IMR-90 (cell line): ENCODE measurements at regions not wholly inside any gene's neighbourhood (a gene's known extent, or its start where the extent isn't known, plus 50 kb on each side); places are given as distances from the start of the nearest gene placed in this dataset.

Source experiments
- CTCF ChIP-seq: conservative IDR thresholded peaks from 2 replicates; pipeline ENCODE4 v1.5.1; 2012; ENCODE audit warnings: mild to moderate bottlenecking, low read depth, low read length, improper control_type of control experiment
- MAFK ChIP-seq: IDR thresholded peaks from 2 replicates; pipeline ENCODE4 v1.6.1; 2012; ENCODE audit warnings: low read depth, low read length, improper control_type of control experiment
- MAZ ChIP-seq: IDR thresholded peaks from 2 replicates; pipeline ENCODE4 v1.6.1; 2012; ENCODE audit warnings: low read depth, mild to moderate bottlenecking, low read length, improper control_type of control experiment, moderate library complexity, borderline replicate concordance
- MXI1 ChIP-seq: IDR thresholded peaks from 2 replicates; pipeline ENCODE4 v1.6.1; 2012; ENCODE audit warnings: low read depth, mild to moderate bottlenecking, low read length, moderate library complexity, borderline replicate concordance
- POLR2A ChIP-seq: IDR thresholded peaks from 2 replicates; pipeline ENCODE4 v1.6.1; 2012; ENCODE audit warnings: mild to moderate bottlenecking, low read depth, low read length
- RAD21 ChIP-seq: IDR thresholded peaks from 2 replicates; pipeline ENCODE4 v1.6.1; 2012; ENCODE audit warnings: low read length, improper control_type of control experiment
- TF ChIP-seq, protein P1 (sequence below): fragments of 150-350 bp; IDR thresholded peaks from 2 replicates; pipeline ENCODE4 v1.6.1; 2016; ENCODE audit warnings: low read depth, mild to moderate bottlenecking, low read length, moderate library complexity, borderline replicate concordance

GRCh38 chr10:65416094-65416493, 1509.7 kb upstream of the LRRTM3 start:
- TF ChIP-seq POLR2A: no peak
- TF ChIP-seq CTCF: no peak
- no peak for TF ChIP-seq MAFK
- no peak for TF ChIP-seq MXI1
- no peak for TF ChIP-seq MAZ
- no peak for TF ChIP-seq RAD21
- TF ChIP-seq, protein P1, sequence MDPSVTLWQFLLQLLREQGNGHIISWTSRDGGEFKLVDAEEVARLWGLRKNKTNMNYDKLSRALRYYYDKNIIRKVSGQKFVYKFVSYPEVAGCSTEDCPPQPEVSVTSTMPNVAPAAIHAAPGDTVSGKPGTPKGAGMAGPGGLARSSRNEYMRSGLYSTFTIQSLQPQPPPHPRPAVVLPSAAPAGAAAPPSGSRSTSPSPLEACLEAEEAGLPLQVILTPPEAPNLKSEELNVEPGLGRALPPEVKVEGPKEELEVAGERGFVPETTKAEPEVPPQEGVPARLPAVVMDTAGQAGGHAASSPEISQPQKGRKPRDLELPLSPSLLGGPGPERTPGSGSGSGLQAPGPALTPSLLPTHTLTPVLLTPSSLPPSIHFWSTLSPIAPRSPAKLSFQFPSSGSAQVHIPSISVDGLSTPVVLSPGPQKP: no peak
